HG02759 (cell line): ENCODE measurements at regions not wholly inside any gene's neighbourhood (a gene's known extent, or its start where the extent isn't known, plus 50 kb on each side); places are given as distances from the start of the nearest gene placed in this dataset.

Source experiments
- ATAC-seq: cut with Tn5 transposase; IDR thresholded peaks from one replicate; pipeline ENCODE4 v1.9.1; 2021; ENCODE audit warnings: mild to moderate bottlenecking, moderate library complexity; ENCODE audit not compliant: unreplicated experiment

GRCh38 chr2:731711-732110, 54.5 kb upstream of the TMEM18 start:
- no peak for ATAC-seq

GRCh38 chr2:729376-729861, 52.2 kb upstream of the TMEM18 start:
- no peak for ATAC-seq

GRCh38 chr2:728165-728564, 51.0 kb upstream of the TMEM18 start:
- ATAC-seq: no peak

GRCh38 chr2:727071-727470, 49.9 kb upstream of the TMEM18 start:
- ATAC-seq: peak; percentile 75
